CD4-positive, alpha-beta T cell treated with Interleukin-1 beta for 1 hour (primary cell): ENCODE measurements at regions not wholly inside any gene's neighbourhood (a gene's known extent, or its start where the extent isn't known, plus 50 kb on each side); places are given as distances from the start of the nearest gene placed in this dataset.

ENCODE experiments used
- DNase-seq, 2 donors: peaks; one replicate each; pipeline ENCODE4 v3.0.0-alpha.2; 2020 to 2022

- no peak for DNase-seq
These were observed 225.0 kb downstream of the JRKL start for GRCh38 chr11:96614846-96615245.

DNA sequence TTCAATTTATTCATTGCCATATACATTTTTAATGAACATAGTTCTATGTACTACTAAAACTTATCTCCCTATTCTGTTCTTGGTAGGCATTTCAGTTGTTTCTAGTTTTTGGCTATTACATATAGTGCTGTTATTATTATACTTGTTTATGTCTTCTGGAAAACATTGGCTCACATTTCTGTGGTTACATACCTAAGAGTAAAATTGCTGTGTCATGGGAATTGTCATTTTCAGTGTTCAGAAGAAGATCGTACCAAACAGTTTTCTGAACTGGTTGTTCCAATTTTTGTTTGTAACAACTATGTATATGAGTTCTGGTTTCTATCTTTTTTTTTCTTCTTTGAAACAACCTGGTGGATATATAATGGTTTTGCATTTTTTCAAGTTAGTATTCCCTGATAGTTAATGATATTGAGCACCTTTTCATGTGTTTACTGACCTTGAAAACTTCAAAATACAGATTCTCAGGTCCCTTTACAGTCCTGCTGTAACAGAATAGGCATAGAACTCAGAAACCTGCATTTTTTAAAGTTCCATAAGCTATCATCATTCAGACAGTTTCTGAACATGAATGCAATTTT lies 230.7 kb downstream of the JRKL start:
- no peak for DNase-seq

DNA sequence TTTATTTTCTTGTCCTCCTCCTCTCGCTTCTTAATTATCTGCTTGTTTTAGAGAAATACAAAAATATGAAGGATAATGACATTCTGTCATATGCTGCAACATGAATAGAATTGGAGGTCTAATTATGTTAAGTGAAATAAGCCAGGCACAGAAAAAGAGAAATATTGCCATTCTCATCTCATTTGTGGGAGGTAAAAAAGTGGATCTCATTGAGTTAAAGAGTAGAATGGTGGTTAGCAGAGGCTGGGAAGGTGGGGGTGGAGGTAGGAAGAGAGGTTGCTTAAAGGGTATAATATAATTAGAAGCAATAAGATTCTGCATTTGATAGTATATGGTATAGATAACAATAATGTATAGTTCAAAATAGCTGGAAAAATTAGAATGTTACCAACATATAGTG lies 231.3 kb downstream of the JRKL start:
- DNase-seq: no peak

GRCh38 chr11:96622026-96622634 lies 232.3 kb downstream of the JRKL start:
- no peak for DNase-seq

DNA sequence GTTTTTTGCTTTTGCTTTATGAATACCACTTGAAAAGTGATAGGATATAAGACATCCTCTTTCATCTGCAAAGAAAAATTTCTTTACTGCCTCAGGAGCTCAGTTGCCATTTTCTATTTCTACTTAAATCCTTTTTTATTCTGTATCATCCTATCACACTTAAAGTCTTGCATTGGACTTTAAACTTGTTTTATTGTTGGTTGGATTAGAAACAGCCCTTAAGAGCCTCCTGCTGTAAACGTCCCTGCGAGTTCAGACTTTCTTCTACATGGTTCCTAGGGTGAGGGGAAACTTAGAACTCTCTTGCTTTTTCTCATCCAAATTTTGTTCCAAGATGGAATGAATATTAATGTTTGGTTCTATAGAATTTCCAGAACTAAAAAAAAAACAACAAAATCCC lies 234.3 kb downstream of the JRKL start:
- no peak for DNase-seq

- no peak for DNase-seq
These were observed 237.6 kb downstream of the JRKL start for GRCh38 chr11:96627376-96627775.

GRCh38 chr11:96635655-96636054 lies 245.8 kb downstream of the JRKL start:
- no peak for DNase-seq

DNA sequence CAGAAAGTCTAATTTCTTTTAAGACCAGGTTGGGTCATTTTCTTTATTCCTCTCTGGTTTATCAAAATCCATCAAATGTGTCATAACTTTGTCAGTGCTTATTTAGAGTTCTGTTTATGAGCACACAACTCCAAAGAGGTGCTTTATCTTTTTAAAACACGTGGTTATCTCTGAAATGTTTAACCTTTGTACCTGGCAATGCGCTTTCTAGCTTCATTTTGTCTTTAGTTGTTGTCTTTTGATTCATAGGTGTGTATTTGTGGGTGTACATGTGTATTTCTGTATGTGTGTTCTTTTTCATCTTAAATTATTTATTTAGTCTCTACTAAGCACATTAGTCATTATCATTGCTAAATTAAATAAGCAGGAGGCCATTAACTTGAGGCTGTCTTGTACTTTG lies 251.4 kb downstream of the JRKL start:
- no peak for DNase-seq

DNA sequence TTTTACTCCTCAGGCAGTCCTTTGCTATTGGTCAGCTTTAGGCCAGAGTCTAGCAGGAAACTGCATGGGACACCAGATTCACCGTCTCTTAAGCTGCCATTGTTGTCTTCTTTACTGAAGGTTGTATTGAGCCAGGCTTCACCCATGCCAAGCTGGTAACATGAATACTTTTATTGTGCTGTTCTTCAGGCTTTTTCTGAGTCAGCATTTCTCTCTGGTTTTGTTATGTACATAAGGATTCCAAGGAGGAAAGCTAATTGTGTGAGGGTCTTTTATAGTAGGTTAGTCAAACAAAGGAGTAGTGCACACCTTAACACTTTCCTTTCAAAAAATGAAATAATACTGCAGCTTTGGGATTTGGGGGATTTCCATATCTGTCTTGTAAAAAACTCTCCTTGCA lies 252.8 kb downstream of the JRKL start:
- DNase-seq: no peak

GRCh38 chr11:96643173-96643572 lies 253.4 kb downstream of the JRKL start:
- no peak for DNase-seq

GRCh38 chr11:96647621-96648020 lies 257.8 kb downstream of the JRKL start:
- DNase-seq: no peak

- no peak for DNase-seq
These were observed 259.2 kb downstream of the JRKL start for GRCh38 chr11:96648991-96649390.

DNA sequence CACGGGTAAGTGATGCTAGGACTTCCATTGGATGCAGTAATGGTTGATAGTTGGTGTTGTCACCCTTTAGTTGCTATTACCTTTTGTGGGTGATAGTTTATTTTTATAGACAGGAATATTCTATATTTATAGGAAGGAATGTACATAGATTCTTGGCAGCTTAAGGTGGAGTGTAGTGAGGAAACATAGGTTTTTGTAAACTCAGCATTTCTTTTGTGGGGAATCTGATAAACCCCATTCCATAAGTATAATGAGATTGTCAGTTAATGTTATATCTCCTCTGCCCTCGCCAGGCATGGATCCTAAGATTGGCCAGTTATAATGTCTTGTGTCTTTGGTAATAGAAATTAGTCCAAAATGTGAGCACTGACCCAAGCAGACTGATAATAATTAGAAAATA lies 262.7 kb downstream of the JRKL start:
- no peak for DNase-seq

DNA sequence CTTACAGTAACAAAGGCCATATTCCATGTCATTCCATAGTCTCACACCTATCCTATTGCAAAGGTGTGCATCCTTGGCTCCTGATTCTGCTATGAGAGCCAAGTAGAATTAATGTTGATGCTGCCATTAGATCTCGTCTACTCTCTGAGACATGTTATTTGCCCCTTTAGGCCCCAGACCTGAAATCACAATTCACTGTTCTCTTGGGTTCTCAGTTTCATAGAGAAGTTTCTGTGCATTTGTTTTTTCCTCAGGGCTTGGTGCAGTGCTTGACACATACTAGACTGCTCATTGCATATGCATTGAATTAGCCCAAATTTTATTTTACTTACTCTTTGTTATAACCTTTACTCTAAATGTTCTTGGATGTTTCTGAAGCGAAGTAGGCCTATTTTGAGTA lies 265.7 kb downstream of the JRKL start:
- no peak for DNase-seq

DNA sequence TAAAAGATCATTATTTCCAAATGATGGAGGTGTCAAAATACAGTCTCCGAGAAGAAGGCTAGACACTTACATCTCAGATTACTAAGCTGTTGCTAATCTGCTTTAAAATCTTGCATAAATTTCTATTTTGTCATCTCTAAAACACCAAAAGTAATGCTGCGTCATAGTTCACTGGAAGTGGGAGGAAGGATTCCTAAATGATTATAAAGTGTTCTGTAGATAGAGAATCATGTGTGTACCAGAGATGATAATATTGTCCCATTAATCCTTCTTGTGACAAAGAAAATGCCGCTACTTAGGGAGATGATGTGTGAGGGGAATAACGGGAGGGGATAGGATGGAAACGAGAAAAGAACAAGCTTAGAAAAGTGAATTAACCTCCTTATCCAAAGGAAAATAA lies 268.6 kb downstream of the JRKL start:
- DNase-seq: no peak

DNA sequence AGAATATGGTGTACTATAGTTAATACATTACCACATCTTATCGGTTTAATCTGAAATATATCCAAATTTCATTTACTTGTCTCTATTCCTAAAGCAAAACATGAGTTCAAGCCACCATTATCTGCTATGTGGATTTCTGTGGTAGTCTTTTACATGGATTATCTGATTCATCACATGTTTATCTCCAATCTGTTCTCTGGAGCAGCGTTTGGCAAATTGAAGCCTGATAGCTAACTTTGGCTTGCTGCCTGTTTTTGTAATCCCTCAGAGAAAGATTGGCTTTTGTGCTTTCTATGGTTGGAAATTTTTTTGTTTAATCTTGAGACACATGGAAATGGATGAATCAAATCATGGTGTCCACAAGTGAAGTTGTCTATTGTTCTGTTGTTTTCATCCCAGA lies 274.3 kb downstream of the JRKL start:
- DNase-seq: no peak

GRCh38 chr11:96680211-96681018 lies 290.6 kb downstream of the JRKL start:
- DNase-seq: no peak

- DNase-seq: no peak
These were observed 291.4 kb downstream of the JRKL start for GRCh38 chr11:96681019-96681716.

DNA sequence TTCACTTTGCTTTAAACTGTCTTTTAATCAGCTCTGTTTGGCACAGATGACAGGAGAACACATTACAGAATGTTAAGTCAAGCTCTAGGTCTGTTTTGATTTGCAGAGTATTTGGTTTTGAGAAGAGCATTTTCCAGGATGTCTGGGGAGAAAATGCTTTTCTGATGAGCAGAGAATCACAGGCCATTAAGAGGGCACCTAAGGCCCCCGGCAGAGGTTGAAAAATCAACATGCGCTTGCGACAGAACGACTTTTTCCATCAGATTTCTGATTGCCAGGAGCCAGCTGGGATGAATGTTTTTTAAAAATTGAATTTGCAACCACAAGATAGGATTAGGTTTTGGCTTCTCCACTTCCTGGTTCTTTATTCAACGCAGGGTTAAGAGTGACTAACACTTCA lies 304.5 kb downstream of the JRKL start:
- no peak for DNase-seq

DNA sequence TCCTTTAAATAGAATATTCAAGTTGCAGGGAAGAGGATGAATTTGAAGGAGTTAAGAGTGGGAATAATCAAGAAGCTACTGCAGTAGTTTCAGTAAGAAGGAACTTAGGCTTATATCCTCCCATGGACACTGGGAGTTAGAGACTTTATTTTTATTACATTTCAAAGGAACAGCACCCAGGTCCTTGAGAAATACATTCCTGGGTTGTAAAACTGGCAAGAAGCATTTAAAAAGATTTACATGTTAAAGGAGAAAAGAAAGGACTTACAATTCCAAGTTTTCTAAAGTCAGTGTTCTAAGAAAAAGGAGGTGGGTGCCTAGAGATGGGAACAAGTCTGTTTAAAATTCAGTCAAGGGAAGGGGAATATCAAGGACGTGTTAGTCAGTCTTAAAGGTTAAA lies 306.9 kb downstream of the JRKL start:
- no peak for DNase-seq

DNA sequence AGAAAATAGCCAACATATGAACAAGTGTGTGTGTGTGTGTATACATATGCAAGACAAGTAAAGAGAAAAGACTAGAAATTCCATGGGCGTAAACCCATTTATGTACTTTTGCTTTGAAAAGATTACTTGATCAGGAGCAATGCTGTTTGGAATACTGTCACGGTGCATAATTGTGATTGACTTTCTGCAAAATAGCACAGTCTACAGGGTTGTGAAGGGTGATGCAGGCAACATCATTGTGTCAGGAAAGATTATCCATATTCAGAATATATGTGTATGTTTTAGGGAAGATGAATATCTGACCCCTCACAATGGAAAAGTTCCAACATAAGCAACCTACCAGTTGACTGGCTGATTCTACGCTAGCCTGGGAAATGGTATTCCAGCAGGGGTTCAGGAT lies 307.7 kb downstream of the JRKL start:
- no peak for DNase-seq

DNA sequence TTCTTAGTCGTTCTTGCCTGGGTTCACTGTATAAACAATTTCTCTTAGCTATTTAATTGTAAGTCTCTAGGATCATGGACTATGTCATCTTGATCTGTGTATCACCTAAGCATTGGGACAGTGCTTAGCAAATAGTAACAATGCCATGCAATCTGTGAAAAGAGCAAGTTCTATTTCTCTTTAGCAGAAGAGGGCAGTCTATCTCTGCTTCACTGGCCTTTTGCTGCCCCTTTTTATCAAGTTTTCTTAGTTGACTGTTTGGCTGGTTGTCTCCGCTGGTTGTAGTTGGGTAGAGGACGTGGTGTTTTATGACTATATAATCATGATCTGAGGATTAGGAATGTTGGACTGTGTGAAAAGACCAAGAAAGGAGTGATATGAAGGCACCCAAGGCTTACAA lies 315.0 kb downstream of the JRKL start:
- no peak for DNase-seq

GRCh38 chr11:96706761-96707160 lies 316.9 kb downstream of the JRKL start:
- DNase-seq: no peak

GRCh38 chr11:96707273-96707672 lies 317.5 kb downstream of the JRKL start:
- no peak for DNase-seq
